Epithelial cell of esophagus (primary cell): ENCODE measurements at regions not wholly inside any gene's neighbourhood (a gene's known extent, or its start where the extent isn't known, plus 50 kb on each side); places are given as distances from the start of the nearest gene placed in this dataset.

Source experiments
- DNase-seq: peaks from one replicate; pipeline ENCODE4 v3.0.0; 2010; ENCODE audit warnings: low read depth
- H3K4me3 ChIP-seq: 2 replicates; pipeline ENCODE4 v1.5.1; 2011; ENCODE audit warnings: mild to moderate bottlenecking, low read length, control low read depth
- TF ChIP-seq, protein P1 (sequence below): IDR thresholded peaks from 2 replicates; pipeline ENCODE4 v1.5.1; 2011; ENCODE audit warnings: low read depth, mild to moderate bottlenecking, low read length, control low read depth, inconsistent platforms; ENCODE audit not compliant: insufficient read depth; ENCODE audit errors: missing control alignments

DNA sequence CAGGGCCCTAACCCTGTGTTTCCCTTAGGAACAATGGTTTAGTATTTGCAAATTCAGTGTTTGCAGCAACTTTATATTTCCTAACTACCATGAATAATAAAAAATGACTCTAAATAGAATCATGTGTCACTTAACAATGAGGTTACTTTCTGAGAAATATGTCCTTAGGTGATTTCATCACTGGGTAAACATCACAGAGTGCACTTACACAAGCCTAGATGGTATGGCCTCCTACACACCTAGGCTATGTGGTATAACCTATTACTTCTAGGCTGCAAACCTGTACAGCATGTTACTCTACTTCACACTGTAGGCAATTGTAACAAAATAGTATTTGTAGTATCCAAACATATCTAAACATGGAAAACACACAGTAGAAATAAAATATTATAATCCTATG, 1174.6 kb upstream of the LRRTM3 start:
- DNase-seq = peak; percentile 84
- no peak overlapping the region for H3K4me3 ChIP-seq
- TF ChIP-seq, protein P1, sequence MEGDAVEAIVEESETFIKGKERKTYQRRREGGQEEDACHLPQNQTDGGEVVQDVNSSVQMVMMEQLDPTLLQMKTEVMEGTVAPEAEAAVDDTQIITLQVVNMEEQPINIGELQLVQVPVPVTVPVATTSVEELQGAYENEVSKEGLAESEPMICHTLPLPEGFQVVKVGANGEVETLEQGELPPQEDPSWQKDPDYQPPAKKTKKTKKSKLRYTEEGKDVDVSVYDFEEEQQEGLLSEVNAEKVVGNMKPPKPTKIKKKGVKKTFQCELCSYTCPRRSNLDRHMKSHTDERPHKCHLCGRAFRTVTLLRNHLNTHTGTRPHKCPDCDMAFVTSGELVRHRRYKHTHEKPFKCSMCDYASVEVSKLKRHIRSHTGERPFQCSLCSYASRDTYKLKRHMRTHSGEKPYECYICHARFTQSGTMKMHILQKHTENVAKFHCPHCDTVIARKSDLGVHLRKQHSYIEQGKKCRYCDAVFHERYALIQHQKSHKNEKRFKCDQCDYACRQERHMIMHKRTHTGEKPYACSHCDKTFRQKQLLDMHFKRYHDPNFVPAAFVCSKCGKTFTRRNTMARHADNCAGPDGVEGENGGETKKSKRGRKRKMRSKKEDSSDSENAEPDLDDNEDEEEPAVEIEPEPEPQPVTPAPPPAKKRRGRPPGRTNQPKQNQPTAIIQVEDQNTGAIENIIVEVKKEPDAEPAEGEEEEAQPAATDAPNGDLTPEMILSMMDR = no peak

DNA sequence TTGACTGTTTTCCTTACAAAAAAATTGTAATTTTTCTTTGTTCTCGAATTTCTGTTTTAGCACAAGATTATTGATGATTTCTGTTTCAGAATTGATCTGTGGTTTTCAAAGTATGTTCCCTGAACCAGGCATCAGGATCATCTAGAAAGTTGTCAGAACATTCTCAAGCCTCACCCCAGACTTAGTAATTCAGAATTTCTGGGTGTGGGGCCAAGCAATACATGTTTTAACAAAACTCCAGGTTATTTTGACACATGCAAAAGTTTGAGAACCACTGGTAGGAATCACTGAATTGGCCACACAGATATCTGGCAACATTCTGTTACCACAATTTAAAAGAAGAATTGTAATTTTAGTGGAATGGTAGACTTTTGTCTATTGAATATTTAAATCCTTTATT, 1173.9 kb upstream of the LRRTM3 start:
- TF ChIP-seq, protein P1 = no peak
- no peak overlapping the region for H3K4me3 ChIP-seq
- peak; percentile 62 for DNase-seq

DNA sequence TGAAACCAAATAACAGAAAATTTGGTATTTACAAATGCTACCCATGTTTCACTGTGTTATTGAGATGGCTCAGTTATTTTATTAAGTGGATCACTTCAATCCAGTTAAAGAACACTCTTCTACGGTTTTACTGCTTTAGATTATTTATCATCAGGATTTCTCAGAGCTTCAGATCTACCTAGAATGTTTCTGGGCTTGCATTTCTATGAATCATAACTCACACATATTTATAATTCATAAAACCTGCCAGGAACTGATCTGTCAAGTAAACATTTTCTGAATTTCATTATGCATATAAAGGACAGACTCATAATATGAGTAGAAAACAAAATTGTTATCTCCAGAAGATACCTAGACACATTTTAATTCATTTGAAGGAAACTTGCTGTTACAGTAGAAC, 1172.3 kb upstream of the LRRTM3 start:
- peak; percentile 34 for DNase-seq

DNA sequence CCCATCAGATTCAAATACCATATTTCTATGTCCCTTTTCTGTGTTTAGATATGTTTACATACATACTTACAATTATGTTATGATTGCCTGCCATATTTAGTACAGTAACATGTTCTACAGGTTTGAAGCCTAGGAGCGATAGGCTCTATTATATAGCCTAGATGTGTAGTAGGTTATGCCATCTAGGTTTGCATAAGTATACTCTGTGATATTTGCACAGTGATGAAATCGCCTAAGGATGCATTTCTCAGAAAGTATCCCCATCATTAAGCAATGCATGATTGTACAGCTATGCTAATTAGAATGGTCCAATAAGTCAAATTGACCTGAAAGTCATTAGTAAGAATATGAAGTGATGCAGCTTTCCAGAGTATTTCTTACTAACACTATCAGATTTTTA, 1171.7 kb upstream of the LRRTM3 start:
- TF ChIP-seq, protein P1 = no peak
- peak; percentile 73 for DNase-seq
- no peak overlapping the region for H3K4me3 ChIP-seq

More for the DNA sequence above, 1172.3 kb upstream of the LRRTM3 start:
- H3K4me3 ChIP-seq = no peak overlapping the region
- TF ChIP-seq, protein P1 = no peak

DNA sequence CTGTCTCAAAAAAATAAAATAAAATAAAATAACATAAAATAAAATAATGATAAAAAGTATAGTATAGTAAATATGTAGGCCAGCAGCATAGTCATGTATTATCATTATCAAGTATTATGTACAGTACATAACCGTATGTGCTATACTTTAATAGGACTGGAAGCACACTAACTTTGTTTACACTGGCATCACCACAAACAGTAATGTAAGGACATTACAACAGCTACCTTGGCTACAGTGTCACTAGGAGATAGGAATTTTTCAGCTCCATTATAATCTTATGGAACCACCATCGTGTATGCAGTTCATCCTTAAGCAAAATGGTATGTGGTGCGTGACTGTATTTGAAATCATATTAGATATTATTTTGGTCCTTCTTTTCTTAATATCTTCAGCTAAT, 1163.5 kb upstream of the LRRTM3 start:
- H3K4me3 ChIP-seq = no peak overlapping the region
- no peak for DNase-seq
- TF ChIP-seq, protein P1 = no peak

DNA sequence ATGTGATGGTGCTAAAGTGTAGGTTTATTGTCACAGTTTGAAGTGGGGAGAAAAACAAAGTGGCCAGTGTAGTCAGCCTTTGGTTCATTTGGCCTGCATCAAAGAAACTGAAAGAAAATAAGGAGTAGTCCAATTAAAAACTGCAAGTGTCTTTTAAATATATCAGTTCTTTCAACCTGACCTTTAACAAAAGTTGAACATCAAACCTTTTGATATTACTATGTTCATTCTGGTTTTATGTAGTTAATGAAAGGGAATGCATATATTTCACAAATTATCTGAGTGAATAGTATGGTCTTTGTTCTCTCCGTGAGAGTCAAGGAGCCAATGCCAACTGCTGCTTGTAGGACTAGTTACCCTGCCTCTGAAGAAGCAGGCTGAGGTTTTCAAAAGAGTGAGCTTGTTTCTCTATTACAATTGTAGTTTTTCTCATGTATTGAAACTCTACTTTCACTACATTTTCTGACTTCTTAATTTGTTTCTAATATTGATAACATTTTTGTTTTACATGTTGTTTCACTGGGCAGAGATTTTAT, 1160.8 kb upstream of the LRRTM3 start:
- TF ChIP-seq, protein P1 = no peak
- DNase-seq = no peak
- H3K4me3 ChIP-seq = no peak overlapping the region

DNA sequence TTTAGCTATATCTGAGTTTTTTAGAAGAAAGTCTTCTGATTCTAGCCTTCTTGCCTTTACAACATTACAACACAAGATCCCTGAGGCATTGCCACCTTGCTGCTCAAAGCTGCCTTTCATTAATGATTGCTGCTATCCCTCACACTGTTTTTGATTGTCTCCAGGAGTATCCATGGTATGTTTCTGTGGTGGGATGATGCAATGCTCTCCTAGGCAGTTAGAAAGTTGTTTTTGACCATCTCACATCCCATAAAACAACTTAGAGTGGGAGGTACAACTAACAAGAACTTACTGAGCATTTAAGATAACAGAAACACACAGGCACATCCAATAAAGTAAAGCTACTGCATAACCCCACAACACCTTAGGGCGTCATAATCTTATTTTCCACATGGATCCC, 1156.0 kb upstream of the LRRTM3 start:
- TF ChIP-seq, protein P1 = no peak
- no peak for DNase-seq
- H3K4me3 ChIP-seq = no peak overlapping the region
